CD14-positive monocyte (primary cell): ENCODE measurements at regions not wholly inside any gene's neighbourhood (a gene's known extent, or its start where the extent isn't known, plus 50 kb on each side); places are given as distances from the start of the nearest gene placed in this dataset.
A peak's percentile ranks its signal among the peaks of the same experiment; 100 is the strongest.

Experiments
- DNase-seq, 3 donors: peaks; one replicate each; pipeline ENCODE4 v3.0.0-alpha.2; 2011 to 2022
- H2AFZ ChIP-seq: 2 replicates; pipeline ENCODE4 v1.6.0; 2012; ENCODE audit warnings: mild to moderate bottlenecking, low read depth, low read length, inconsistent platforms; ENCODE audit not compliant: insufficient read depth, poor library complexity, severe bottlenecking
- H3K27ac ChIP-seq, 2 donors: 1 replicate in 1 of 2; 2 replicates in 1 of 2; pipeline ENCODE4 v1.5.1; 2012 to 2013; ENCODE audit warnings: low read length in 2 of 2, control low read depth in 1 of 2, inconsistent platforms in 1 of 2, low read depth in 1 of 2, mild to moderate bottlenecking in 1 of 2
- H3K27me3 ChIP-seq, 2 donors: one replicate each; pipeline versions ENCODE4 v1.6.0 to v1.6.1; 2011 to 2013; ENCODE audit warnings: low read length in 2 of 2; ENCODE audit not compliant: control insufficient read depth in 2 of 2, insufficient read depth in 2 of 2
- H3K36me3 ChIP-seq, 2 donors: replicated peaks in 1 of 2; 1 replicate in 1 of 2; 2 replicates in 1 of 2; pipeline versions ENCODE4 v1.5.1 to v1.6.1; 2012 to 2013; ENCODE audit warnings: low read length in 2 of 2, control low read depth in 1 of 2, inconsistent platforms in 1 of 2, mild to moderate bottlenecking in 1 of 2; ENCODE audit not compliant: insufficient read depth in 2 of 2, control insufficient read depth in 1 of 2
- H3K4me1 ChIP-seq, 2 donors: 1 replicate in 1 of 2; 2 replicates in 1 of 2; pipeline versions ENCODE4 v1.5.1 to v1.6.1; 2012 to 2013; ENCODE audit warnings: low read length in 2 of 2, control low read depth in 1 of 2, inconsistent platforms in 1 of 2, mild to moderate bottlenecking in 1 of 2, moderate library complexity in 1 of 2; ENCODE audit not compliant: insufficient read depth in 2 of 2, control insufficient read depth in 1 of 2
- H3K4me2 ChIP-seq: replicated peaks from 2 replicates; pipeline ENCODE3; 2012; ENCODE audit warnings: low read length, moderate library complexity, mild to moderate bottlenecking; ENCODE audit not compliant: poor library complexity, severe bottlenecking; ENCODE audit errors: extremely low read depth
- H3K4me3 ChIP-seq, 3 experiments: fragments of 200-600 bp in 1 of 3; sonication (generic) in 1 of 3; replicated peaks in 1 of 3; 1 replicate in 2 of 3; 2 replicates in 1 of 3; pipeline ENCODE4 v1.5.1; 2011 to 2013; ENCODE audit warnings: low read length in 3 of 3, mild to moderate bottlenecking in 3 of 3, control low read depth in 2 of 3, low read depth in 2 of 3, inconsistent platforms in 1 of 3, moderate library complexity in 1 of 3
- H3K79me2 ChIP-seq: 2 replicates; pipeline ENCODE4 v1.6.0; 2012; ENCODE audit warnings: mild to moderate bottlenecking, control low read depth, inconsistent platforms, low read length, moderate library complexity; ENCODE audit not compliant: insufficient read depth
- H3K9ac ChIP-seq: 2 replicates; pipeline ENCODE4 v1.6.0; 2017; ENCODE audit warnings: low read length, mild to moderate bottlenecking; ENCODE audit not compliant: insufficient read depth, poor library complexity, severe bottlenecking
- H3K9me3 ChIP-seq, 2 donors: replicated peaks in 1 of 2; 1 replicate in 1 of 2; 2 replicates in 1 of 2; pipeline versions ENCODE4 v1.5.1 to v1.6.1; 2012 to 2013; ENCODE audit warnings: low read length in 2 of 2, control low read depth in 1 of 2; ENCODE audit not compliant: control insufficient read depth in 1 of 2, insufficient read depth in 1 of 2
- H4K20me1 ChIP-seq: 2 replicates; pipeline ENCODE4 v1.6.0; 2012; ENCODE audit warnings: mild to moderate bottlenecking, low read length, control low read depth, moderate library complexity; ENCODE audit not compliant: insufficient read depth
- H3K27ac Mint-ChIP-seq, 7 donors: one replicate each; pipeline ENCODE4 v1.8.0; 2020; ENCODE audit warnings: mild to moderate bottlenecking in 7 of 7, mixed read lengths in 7 of 7, moderate library complexity in 6 of 7, inconsistent platforms in 2 of 7
- H3K27me3 Mint-ChIP-seq, 3 donors: one replicate each; pipeline ENCODE4 v1.8.0; 2021 to 2022; ENCODE audit warnings: low read depth in 3 of 3, mild to moderate bottlenecking in 3 of 3, mixed read lengths in 3 of 3, moderate library complexity in 3 of 3, inconsistent platforms in 1 of 3
- H3K36me3 Mint-ChIP-seq, 2 donors: one replicate each; pipeline ENCODE4 v1.8.0; 2020; ENCODE audit warnings: mixed read lengths in 2 of 2, inconsistent platforms in 1 of 2, mild to moderate bottlenecking in 1 of 2
- H3K4me1 Mint-ChIP-seq: one replicate; pipeline ENCODE4 v1.8.0; 2020; ENCODE audit warnings: mild to moderate bottlenecking, mixed read lengths
- H3K4me3 Mint-ChIP-seq, 2 donors: one replicate each; pipeline ENCODE4 v1.8.0; 2020; ENCODE audit warnings: mild to moderate bottlenecking in 2 of 2, mixed read lengths in 2 of 2, moderate library complexity in 1 of 2
- H3K9me3 Mint-ChIP-seq, 7 donors: one replicate each; pipeline ENCODE4 v1.8.0; 2020 to 2022; ENCODE audit warnings: mixed read lengths in 7 of 7, mild to moderate bottlenecking in 6 of 7, moderate library complexity in 6 of 7, inconsistent platforms in 2 of 7
- WGBS: methylation state at CpG from one replicate; pipeline ENCODE4 v1.1.5; 2013; ENCODE audit warnings: missing lambda C conversion rate; ENCODE audit not compliant: insufficient coverage; 5-methylcytosine and 5-hydroxymethylcytosine counted together
- intact Hi-C, 2 donors: fragments of 100-400 bp; cut with micrococcal nuclease; formaldehyde crosslinking; loops; one replicate each; pipeline versions ENCODE4 v1.15.0 to v1.15.1; 2023
- TF ChIP-seq, protein P1 (sequence below): fragments of 200-600 bp; IDR thresholded peaks from one replicate; pipeline ENCODE4 v1.8.0; 2022; ENCODE audit warnings: antibody characterized with exemption, mild to moderate bottlenecking

- no peak overlapping the region for H3K4me2 ChIP-seq
- peak overlapping the region in 1 of 7 donors; percentile 25 for H3K27ac Mint-ChIP-seq
- H3K36me3 ChIP-seq: no peaks in the 10 kb centered on the region
- H3K9me3 Mint-ChIP-seq: peaks cover 0 to 10% (median 5%) of the 10 kb centered on the region in 7 donors
- no peak overlapping the region for H3K27ac ChIP-seq
- H3K27me3 ChIP-seq: no peaks in the 10 kb centered on the region
- H3K9ac ChIP-seq: no peak overlapping the region
- DNase-seq: no peak
- TF ChIP-seq, protein P1, sequence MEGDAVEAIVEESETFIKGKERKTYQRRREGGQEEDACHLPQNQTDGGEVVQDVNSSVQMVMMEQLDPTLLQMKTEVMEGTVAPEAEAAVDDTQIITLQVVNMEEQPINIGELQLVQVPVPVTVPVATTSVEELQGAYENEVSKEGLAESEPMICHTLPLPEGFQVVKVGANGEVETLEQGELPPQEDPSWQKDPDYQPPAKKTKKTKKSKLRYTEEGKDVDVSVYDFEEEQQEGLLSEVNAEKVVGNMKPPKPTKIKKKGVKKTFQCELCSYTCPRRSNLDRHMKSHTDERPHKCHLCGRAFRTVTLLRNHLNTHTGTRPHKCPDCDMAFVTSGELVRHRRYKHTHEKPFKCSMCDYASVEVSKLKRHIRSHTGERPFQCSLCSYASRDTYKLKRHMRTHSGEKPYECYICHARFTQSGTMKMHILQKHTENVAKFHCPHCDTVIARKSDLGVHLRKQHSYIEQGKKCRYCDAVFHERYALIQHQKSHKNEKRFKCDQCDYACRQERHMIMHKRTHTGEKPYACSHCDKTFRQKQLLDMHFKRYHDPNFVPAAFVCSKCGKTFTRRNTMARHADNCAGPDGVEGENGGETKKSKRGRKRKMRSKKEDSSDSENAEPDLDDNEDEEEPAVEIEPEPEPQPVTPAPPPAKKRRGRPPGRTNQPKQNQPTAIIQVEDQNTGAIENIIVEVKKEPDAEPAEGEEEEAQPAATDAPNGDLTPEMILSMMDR: no peak
- H3K4me1 ChIP-seq: no peaks in the 10 kb centered on the region
- no peaks in the 10 kb centered on the region for H3K9me3 ChIP-seq
- 94% methylated on average over 3 of the region's 3 CpGs for WGBS
- no peak overlapping the region for H3K4me3 Mint-ChIP-seq
- no peak overlapping the region for H2AFZ ChIP-seq
- intact Hi-C loops: no loop called here
- H3K4me3 ChIP-seq: no peak overlapping the region
- H3K4me1 Mint-ChIP-seq: no peaks in the 10 kb centered on the region
- H3K79me2 ChIP-seq: no peaks in the 10 kb centered on the region
- H3K27me3 Mint-ChIP-seq: peaks cover 0 to 1% (median 0%) of the 10 kb centered on the region in 3 donors
- H4K20me1 ChIP-seq: no peaks in the 10 kb centered on the region
- no peaks in the 10 kb centered on the region for H3K36me3 Mint-ChIP-seq
Measured at GRCh38 chr3:73210759-73211158, 149.3 kb downstream of the EBLN2 start.

DNA sequence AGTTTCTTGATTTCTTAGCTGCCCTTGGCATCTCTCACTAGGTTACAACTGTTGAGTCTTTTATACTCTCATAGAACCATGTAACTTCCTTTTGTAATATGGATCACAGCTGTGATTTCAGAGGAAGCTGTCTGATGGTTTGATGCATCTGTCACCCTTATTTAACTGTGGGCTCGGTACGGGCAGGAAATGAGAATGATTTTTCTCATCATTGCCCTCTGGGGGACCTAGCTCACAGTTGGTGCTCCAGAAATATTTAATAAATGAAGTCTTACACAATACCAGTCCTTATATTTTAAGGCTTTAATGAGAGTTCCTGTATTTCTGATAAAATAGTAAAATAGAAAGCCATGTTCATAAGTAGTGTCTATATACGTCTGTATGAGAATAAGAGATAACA lies 151.2 kb downstream of the EBLN2 start:
- Histone ChIP-seq H3K36me3 (no peaks in the 10 kb centered on the region), H2AFZ (no peak overlapping the region), H3K4me1 (no peaks in the 10 kb centered on the region), H3K4me2 (no peak overlapping the region), H3K27me3 (no peaks in the 10 kb centered on the region), H3K9ac (no peak overlapping the region), H3K9me3 (no peaks in the 10 kb centered on the region), H3K4me3 (no peak overlapping the region), H3K79me2 (no peaks in the 10 kb centered on the region), H4K20me1 (no peaks in the 10 kb centered on the region), H3K27ac (no peak overlapping the region)
- DNase-seq: no peak
- no CpG with 5 or more reads among the region's 3 CpGs for WGBS
- Mint-ChIP-seq H3K9me3 (peaks cover 0 to 10% (median 5%) of the 10 kb centered on the region in 7 donors), H3K27me3 (peaks cover 0 to 1% (median 0%) of the 10 kb centered on the region in 3 donors), H3K36me3 (no peaks in the 10 kb centered on the region), H3K4me3 (no peak overlapping the region), H3K4me1 (no peaks in the 10 kb centered on the region), H3K27ac (no peak overlapping the region)
- TF ChIP-seq, protein P1: no peak
- intact Hi-C loops: no loop called here
